ENCODE measurements at regions not wholly inside any gene's neighbourhood (a gene's known extent, or its start where the extent isn't known, plus 50 kb on each side); places are given as distances from the start of the nearest gene placed in this dataset.

GRCh38 chr6:26218824-26219223 lies 131.6 kb downstream of the HFE start:
- POLR2A ChIA-PET, result interaction anchor here (0.9 kb wide), 1 partner anchor 61 kb away, joined by 3 read pairs; a partner anchor contains a TSS
- TF ChIP-seq ZNF384 (IDR thresholded peaks at IDR 0.05), result no peak
- no peak for TF ChIP-seq NFRKB (IDR thresholded peaks at IDR 0.05)
- no peak for TF ChIP-seq L3MBTL2 (conservative IDR thresholded peaks at IDR 0.05)
- TF ChIP-seq TARDBP (IDR thresholded peaks at IDR 0.05), result no peak
- TF ChIP-seq FOXM1 (IDR thresholded peaks at IDR 0.05; ENCODE audit: borderline replicate concordance), result no peak
- TF ChIP-seq PKNOX1 (IDR thresholded peaks at IDR 0.05), result no peak
- no peak for TF ChIP-seq FOXA1 (IDR thresholded peaks at IDR 0.05)
- TF ChIP-seq SP1 (IDR thresholded peaks at IDR 0.05), result no peak
- CTCF ChIA-PET, result interaction anchor here (0.8 kb wide), 1 partner anchor 31 kb away, joined by 3 read pairs; no protein-coding TSS in a partner anchor
- no peak for DNase-seq (ENCODE audit: extremely low spot score)

DNA sequence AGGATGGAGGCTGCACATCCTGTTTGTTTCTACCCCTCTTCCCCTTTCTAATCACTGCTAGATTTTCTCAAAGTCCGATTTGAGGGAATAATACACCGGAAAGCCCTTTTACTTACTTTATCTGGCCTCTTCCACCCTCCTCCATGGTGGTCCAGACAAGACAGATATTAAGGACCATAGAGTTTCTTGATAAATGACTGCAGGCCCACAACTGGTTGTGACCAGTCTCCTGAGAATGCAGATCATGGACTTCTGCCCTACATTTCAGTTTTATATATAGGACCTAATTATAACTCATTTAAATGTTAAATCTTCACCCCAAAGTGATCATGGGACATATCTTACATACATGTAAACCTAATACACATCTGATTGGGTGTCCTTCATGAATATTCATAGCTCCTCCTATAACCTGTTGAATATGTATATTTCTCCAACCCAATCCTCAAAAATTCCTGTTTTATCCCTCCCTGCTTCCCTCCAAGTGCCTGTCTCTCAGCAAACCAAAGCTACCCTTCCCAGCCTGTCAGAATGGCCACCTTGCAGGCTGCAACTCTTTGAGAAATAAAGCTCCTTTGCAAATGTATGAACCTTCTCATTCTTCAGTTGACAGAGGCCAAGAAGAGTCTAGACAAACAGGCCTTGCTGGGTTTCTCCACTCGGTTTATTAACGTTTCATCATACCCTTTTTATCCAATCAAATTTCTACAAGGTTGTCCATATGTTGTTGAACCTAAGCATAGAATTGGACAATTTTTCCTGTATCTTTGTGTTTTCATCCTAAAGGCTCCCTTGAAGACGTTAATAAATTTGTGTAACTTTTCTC lies 133.1 kb downstream of the HFE start:
- POLR2A ChIA-PET, result interaction anchor here (0.7 to 1.7 kb wide), 5 partner anchors 15 to 189 kb away, joined by 3 to 6 read pairs (median 5); a partner anchor contains a TSS
- no peak for TF ChIP-seq SUZ12 (IDR thresholded peaks at IDR 0.05)
- no peak for TF ChIP-seq FOXA1 (IDR thresholded peaks at IDR 0.05)
- CTCF ChIA-PET, result interaction anchor here (0.6 to 0.8 kb wide), 2 partner anchors 21 to 120 kb away, joined by 3 read pairs; a partner anchor contains a TSS
- no peak for DNase-seq (ENCODE audit: extremely low spot score)

DNA sequence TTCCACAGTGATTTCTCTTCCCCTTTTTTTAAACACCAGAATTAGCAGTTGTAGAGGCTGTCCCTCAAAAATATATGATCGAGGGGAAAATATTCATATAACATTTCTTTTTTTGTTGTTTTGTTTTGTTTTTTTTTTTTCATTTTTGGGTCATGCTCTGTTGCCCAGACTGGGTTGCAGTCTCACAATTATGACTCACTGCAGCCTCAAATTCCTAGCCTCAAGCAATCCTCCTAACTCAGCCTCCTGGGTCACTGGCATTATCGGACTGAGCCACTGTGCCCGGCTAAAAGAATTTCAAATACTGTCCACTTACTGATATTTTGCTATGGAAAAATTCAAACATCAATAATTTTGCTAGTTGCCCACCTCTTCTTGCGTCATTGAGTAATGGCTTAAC lies 134.0 kb downstream of the HFE start:
- ChIA-PET CTCF (interaction anchor here (0.8 kb wide), 1 partner anchor 119 kb away, joined by 3 read pairs; no protein-coding TSS in a partner anchor), POLR2A (interaction anchor here (0.7 to 1.7 kb wide), 4 partner anchors 16 to 190 kb away, joined by 4 to 6 read pairs (median 5); a partner anchor contains a TSS)
- DNase-seq (ENCODE audit: extremely low spot score), result no peak
- TF ChIP-seq PKNOX1 (IDR thresholded peaks at IDR 0.05), result no peak
- TF ChIP-seq SUZ12 (IDR thresholded peaks at IDR 0.05), result no peak

GRCh38 chr6:26222571-26222970 lies 135.3 kb downstream of the HFE start:
- POLR2A ChIA-PET, result interaction anchor here (0.7 to 4.1 kb wide), 14 partner anchors 8 to 1671 kb away, joined by 3 to 42 read pairs (median 8); a partner anchor contains a TSS
- DNase-seq (ENCODE audit: extremely low spot score), result no peak
- TF ChIP-seq PKNOX1 (IDR thresholded peaks at IDR 0.05), result peak; percentile 87
- peak; percentile 46; the same call in 1 of the 2 replicates for TF ChIP-seq ZNF384 (IDR thresholded peaks at IDR 0.05)
- no peak for TF ChIP-seq FOXK2 (IDR thresholded peaks at IDR 0.05)
- no peak for TF ChIP-seq ARNT (IDR thresholded peaks at IDR 0.05)
- CTCF ChIA-PET, result interaction anchor here (0.5 to 0.6 kb wide), 2 partner anchors 10 to 64 kb away, joined by 3 to 4 read pairs; no protein-coding TSS in a partner anchor

GRCh38 chr6:26223228-26223627 lies 136.0 kb downstream of the HFE start:
- no peak for DNase-seq (ENCODE audit: extremely low spot score)
- CTCF ChIA-PET, result interaction anchor here (0.5 kb wide), 1 partner anchor 64 kb away, joined by 4 read pairs; no protein-coding TSS in a partner anchor
- POLR2A ChIA-PET, result interaction anchor here (0.6 to 4.1 kb wide), 16 partner anchors 8 to 1670 kb away, joined by 3 to 42 read pairs (median 7); a partner anchor contains a TSS
- TF ChIP-seq ZNF384 (IDR thresholded peaks at IDR 0.05), result no peak
- no peak for TF ChIP-seq FOXM1 (IDR thresholded peaks at IDR 0.05; ENCODE audit: borderline replicate concordance)
- no peak for TF ChIP-seq ARNT (IDR thresholded peaks at IDR 0.05)
- no peak for TF ChIP-seq FOXK2 (IDR thresholded peaks at IDR 0.05)
- TF ChIP-seq TARDBP (IDR thresholded peaks at IDR 0.05), result no peak

- CTCF ChIA-PET, result no interaction called here
- TF ChIP-seq NFRKB (IDR thresholded peaks at IDR 0.05) (peak; percentile 99), FOXK2 (IDR thresholded peaks at IDR 0.05) (no peak), PKNOX1 (IDR thresholded peaks at IDR 0.05) (peak; percentile 97), ELF4 (IDR thresholded peaks at IDR 0.05) (no peak), L3MBTL2 (conservative IDR thresholded peaks at IDR 0.05) (peak; percentile 83)
- POLR2A ChIA-PET, result interaction anchor here (0.6 to 4.1 kb wide), 14 partner anchors 9 to 1669 kb away, joined by 3 to 42 read pairs (median 8); a partner anchor contains a TSS
- DNase-seq (ENCODE audit: extremely low spot score), result peak; percentile 63
Observed at GRCh38 chr6:26223650-26224546, 136.7 kb downstream of the HFE start.

DNA sequence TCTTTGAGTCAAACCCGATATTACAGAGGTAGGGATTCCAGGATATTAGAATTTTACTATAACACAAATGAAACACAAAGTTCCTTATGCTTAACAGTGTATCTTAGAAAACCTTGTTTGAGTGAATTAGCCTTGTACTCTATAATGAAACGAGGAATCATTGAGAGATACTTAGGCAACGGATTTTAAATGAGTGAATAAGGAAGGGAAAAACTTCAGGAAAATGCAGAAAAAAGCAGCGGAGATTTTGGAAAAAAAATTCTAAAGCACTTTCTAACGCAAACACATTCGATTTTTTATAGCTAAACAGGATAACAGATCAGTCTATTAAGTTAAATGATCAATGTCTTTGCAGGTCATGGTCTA lies 137.3 kb downstream of the HFE start:
- DNase-seq (ENCODE audit: extremely low spot score), result no peak
- ChIA-PET CTCF (no interaction called here), POLR2A (interaction anchor here (1.4 to 4.1 kb wide), 9 partner anchors 8 to 102 kb away, joined by 3 to 42 read pairs (median 12); a partner anchor contains a TSS)
- TF ChIP-seq ARNT (IDR thresholded peaks at IDR 0.05) (peak; percentile 27; the same call in 1 of the 2 replicates), BHLHE40 (IDR thresholded peaks at IDR 0.05; ENCODE audit: borderline replicate concordance) (no peak), NFRKB (IDR thresholded peaks at IDR 0.05) (0 out of 2 replicates have a peak, but pooled peaks have one; percentile 4), FOXA1 (IDR thresholded peaks at IDR 0.05) (no peak)

All from HEK293T (cell line).